Naive thymus-derived CD4-positive, alpha-beta T cell (primary cell): ENCODE measurements at regions not wholly inside any gene's neighbourhood (a gene's known extent, or its start where the extent isn't known, plus 50 kb on each side); places are given as distances from the start of the nearest gene placed in this dataset.

Experiments used
- ATAC-seq: fragments of 150-1000 bp; cut with Tn5 transposase; 2 replicates; pipeline ENCODE4 v1.10.0; 2021; ENCODE audit warnings: mild to moderate bottlenecking, moderate library complexity
- CTCF ChIA-PET: fragments of 350-600 bp; sonication (Branson Sonifier 250); formaldehyde crosslinking; loops from one replicate; lab custom pipeline; 2021; ENCODE audit warnings: antibody characterized with exemption; lab: Charles Lee
- POLR2A ChIA-PET: fragments of 350-600 bp; sonication (Branson Sonifier 250); formaldehyde crosslinking; loops from one replicate; lab custom pipeline; 2021; ENCODE audit warnings: antibody characterized with exemption, inconsistent platforms; lab: Charles Lee
- DNase-seq, 9 donors: peaks; one replicate each; pipeline versions ENCODE4 v3.0.0 to v3.0.0-alpha.2; 2020 to 2022; ENCODE audit warnings: mixed read lengths in 1 of 9
- H3K27ac ChIP-seq: one replicate; pipeline ENCODE4 v1.7.0; 2013; ENCODE audit warnings: mild to moderate bottlenecking, low read depth, low read length, moderate library complexity
- H3K27me3 ChIP-seq, 2 donors: one replicate each; pipeline ENCODE4 v1.7.0; 2013; ENCODE audit warnings: low read length in 2 of 2, mild to moderate bottlenecking in 2 of 2, moderate library complexity in 2 of 2; ENCODE audit not compliant: control insufficient read depth in 2 of 2, insufficient read depth in 2 of 2
- H3K36me3 ChIP-seq, 3 experiments: 1 replicate in 2 of 3; 2 replicates in 1 of 3; pipeline ENCODE4 v1.7.0; 2013; ENCODE audit warnings: low read length in 3 of 3, mild to moderate bottlenecking in 3 of 3, moderate library complexity in 1 of 3; ENCODE audit not compliant: insufficient read depth in 3 of 3, control insufficient read depth in 2 of 3
- H3K4me1 ChIP-seq, 2 donors: one replicate each; pipeline ENCODE4 v1.7.0; 2013; ENCODE audit warnings: low read length in 2 of 2, mild to moderate bottlenecking in 2 of 2, moderate library complexity in 1 of 2; ENCODE audit not compliant: control insufficient read depth in 2 of 2, insufficient read depth in 2 of 2
- H3K4me3 ChIP-seq: 2 replicates; pipeline ENCODE4 v1.7.0; 2013; ENCODE audit warnings: mild to moderate bottlenecking, low read length
- H3K9me3 ChIP-seq, 3 experiments: 1 replicate in 2 of 3; 2 replicates in 1 of 3; pipeline ENCODE4 v1.7.0; 2013; ENCODE audit warnings: low read length in 3 of 3; ENCODE audit not compliant: control insufficient read depth in 2 of 3
- H3K27ac Mint-ChIP-seq, 9 donors: one replicate each; pipeline ENCODE4 v1.8.0; 2020 to 2022; ENCODE audit warnings: mixed read lengths in 9 of 9, mild to moderate bottlenecking in 8 of 9, moderate library complexity in 5 of 9, inconsistent platforms in 2 of 9
- H3K27me3 Mint-ChIP-seq, 5 donors: one replicate each; pipeline ENCODE4 v1.8.0; 2021 to 2022; ENCODE audit warnings: mixed read lengths in 5 of 5, mild to moderate bottlenecking in 1 of 5
- H3K36me3 Mint-ChIP-seq, 5 donors: one replicate each; pipeline ENCODE4 v1.8.0; 2020 to 2022; ENCODE audit warnings: mixed read lengths in 5 of 5, mild to moderate bottlenecking in 3 of 5, inconsistent platforms in 1 of 5
- H3K4me1 Mint-ChIP-seq, 7 donors: one replicate each; pipeline ENCODE4 v1.8.0; 2020 to 2022; ENCODE audit warnings: mixed read lengths in 7 of 7, mild to moderate bottlenecking in 3 of 7, inconsistent platforms in 1 of 7
- H3K4me3 Mint-ChIP-seq, 10 donors: one replicate each; pipeline ENCODE4 v1.8.0; 2020 to 2022; ENCODE audit warnings: mild to moderate bottlenecking in 10 of 10, mixed read lengths in 10 of 10, moderate library complexity in 6 of 10, inconsistent platforms in 2 of 10
- H3K9me3 Mint-ChIP-seq, 11 donors: one replicate each; pipeline ENCODE4 v1.8.0; 2020 to 2022; ENCODE audit warnings: mixed read lengths in 11 of 11, mild to moderate bottlenecking in 4 of 11, inconsistent platforms in 1 of 11, moderate library complexity in 1 of 11
- intact Hi-C, 2 donors: fragments of 100-400 bp; cut with micrococcal nuclease; formaldehyde crosslinking; loops; one replicate each; pipeline ENCODE4 v1.15.1; 2023

DNA sequence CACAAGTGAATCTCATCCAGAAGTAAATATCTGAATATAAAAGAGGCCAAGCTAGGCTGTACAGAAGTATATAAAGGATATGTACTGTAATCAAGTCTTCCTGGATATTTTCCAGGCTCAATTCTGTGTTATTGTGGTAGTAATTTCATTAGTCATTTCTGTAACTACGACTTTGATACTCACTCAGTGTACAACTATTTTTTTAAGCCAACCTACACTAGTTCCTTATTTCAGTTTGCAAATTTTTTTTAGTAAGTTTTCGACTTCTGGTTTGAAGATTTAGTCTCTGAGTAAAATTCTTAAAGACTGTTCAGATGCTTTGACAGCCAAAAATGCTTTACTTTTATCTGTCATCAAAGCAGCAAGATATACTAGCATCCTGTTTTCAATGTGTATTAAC, 130.8 kb downstream of the CAPZA3 start:
- Histone ChIP-seq H3K9me3 (no peaks in the 10 kb centered on the region), H3K27ac (no peak overlapping the region), H3K4me1 (no peaks in the 10 kb centered on the region), H3K36me3 (no peaks in the 10 kb centered on the region), H3K27me3 (no peaks in the 10 kb centered on the region), H3K4me3 (no peak overlapping the region)
- Mint-ChIP-seq H3K9me3 (peaks cover 0 to 6% (median 2%) of the 10 kb centered on the region in 11 donors), H3K27ac (peak overlapping the region in 1 of 9 donors; percentile 10), H3K27me3 (peaks cover 0 to 5% (median 0%) of the 10 kb centered on the region in 5 donors), H3K4me3 (no peak overlapping the region), H3K4me1 (peaks cover 0 to 12% (median 4%) of the 10 kb centered on the region in 7 donors), H3K36me3 (no peaks in the 10 kb centered on the region)
- POLR2A ChIA-PET: no interaction called here
- CTCF ChIA-PET: no interaction called here
- DNase-seq (no peak), ATAC-seq (peak; percentile 38)
- intact Hi-C loops: no loop called here

DNA sequence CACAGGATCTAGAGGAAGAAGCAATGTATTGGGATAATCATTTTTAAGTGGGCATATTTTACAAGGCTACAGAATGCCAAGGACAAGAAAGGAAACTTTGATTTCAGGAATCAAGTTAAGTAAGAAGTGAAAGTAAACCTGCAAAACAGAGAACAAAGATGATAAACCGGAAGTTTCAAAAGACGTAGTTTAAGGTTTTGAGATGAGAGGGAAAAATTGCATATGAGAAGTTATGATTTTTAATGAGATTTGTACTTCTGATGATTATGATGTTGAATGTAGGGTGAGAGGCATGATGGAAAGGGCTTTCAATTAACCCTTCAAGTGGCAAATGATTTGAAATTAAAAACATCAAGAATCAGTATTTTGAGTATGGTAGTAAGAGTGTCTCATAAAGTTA, 134.9 kb downstream of the CAPZA3 start:
- Mint-ChIP-seq H3K4me1 (peaks cover 0 to 12% (median 4%) of the 10 kb centered on the region in 7 donors), H3K9me3 (peaks cover 0 to 6% (median 2%) of the 10 kb centered on the region in 11 donors), H3K4me3 (peak overlapping the region in 8 of 10 donors; percentile 13 to 60 (median 48)), H3K27ac (peak overlapping the region in 3 of 9 donors; percentile 6 to 30 (median 7)), H3K27me3 (no peaks in the 10 kb centered on the region), H3K36me3 (no peaks in the 10 kb centered on the region)
- CTCF ChIA-PET: no interaction called here
- intact Hi-C loops: no loop called here
- H3K27me3 ChIP-seq: no peaks in the 10 kb centered on the region
- no peak for ATAC-seq
- POLR2A ChIA-PET: no interaction called here
- no peak overlapping the region for H3K27ac ChIP-seq
- H3K9me3 ChIP-seq: no peaks in the 10 kb centered on the region
- H3K4me3 ChIP-seq: no peak overlapping the region
- no peaks in the 10 kb centered on the region for H3K36me3 ChIP-seq
- no peaks in the 10 kb centered on the region for H3K4me1 ChIP-seq
- no peak for DNase-seq

DNA sequence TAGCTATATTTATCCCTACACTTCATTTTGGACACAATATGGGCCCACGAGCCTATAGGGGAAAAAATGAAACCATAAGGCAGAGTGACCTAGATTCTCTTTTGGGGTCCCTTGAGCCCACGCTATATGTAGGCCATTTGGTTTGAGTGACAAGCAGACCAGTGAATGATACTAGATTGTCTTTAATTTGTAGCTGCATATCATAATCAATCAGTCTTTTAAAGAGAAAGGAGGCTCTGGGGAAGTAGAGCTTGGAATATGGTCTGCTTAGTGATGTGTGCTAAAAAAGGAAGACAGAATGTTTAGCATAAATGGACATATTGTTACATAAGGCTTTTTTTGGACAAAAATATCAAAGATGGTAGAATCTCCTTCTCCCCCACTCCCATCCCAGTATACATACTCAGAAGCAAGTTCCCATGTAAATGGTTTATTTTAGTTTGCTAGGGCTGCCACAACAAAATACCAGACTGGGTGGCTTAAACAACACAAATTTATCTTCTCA, 140.8 kb downstream of the CAPZA3 start:
- no peaks in the 10 kb centered on the region for H3K4me1 Mint-ChIP-seq
- H3K4me3 ChIP-seq: no peak overlapping the region
- DNase-seq: no peak
- H3K36me3 ChIP-seq: no peaks in the 10 kb centered on the region
- H3K4me3 Mint-ChIP-seq: no peak overlapping the region
- no peak overlapping the region for H3K27ac ChIP-seq
- ChIA-PET CTCF (no interaction called here), POLR2A (no interaction called here)
- no peaks in the 10 kb centered on the region for H3K9me3 ChIP-seq
- H3K9me3 Mint-ChIP-seq: peaks cover 0 to 3% (median 0%) of the 10 kb centered on the region in 11 donors
- no peak for ATAC-seq
- peaks cover 0 to 6% (median 0%) of the 10 kb centered on the region in 5 donors for H3K27me3 Mint-ChIP-seq
- H3K27me3 ChIP-seq: no peaks in the 10 kb centered on the region
- no peaks in the 10 kb centered on the region for H3K4me1 ChIP-seq
- H3K36me3 Mint-ChIP-seq: no peaks in the 10 kb centered on the region
- intact Hi-C loops: no loop called here
- no peak overlapping the region for H3K27ac Mint-ChIP-seq

DNA sequence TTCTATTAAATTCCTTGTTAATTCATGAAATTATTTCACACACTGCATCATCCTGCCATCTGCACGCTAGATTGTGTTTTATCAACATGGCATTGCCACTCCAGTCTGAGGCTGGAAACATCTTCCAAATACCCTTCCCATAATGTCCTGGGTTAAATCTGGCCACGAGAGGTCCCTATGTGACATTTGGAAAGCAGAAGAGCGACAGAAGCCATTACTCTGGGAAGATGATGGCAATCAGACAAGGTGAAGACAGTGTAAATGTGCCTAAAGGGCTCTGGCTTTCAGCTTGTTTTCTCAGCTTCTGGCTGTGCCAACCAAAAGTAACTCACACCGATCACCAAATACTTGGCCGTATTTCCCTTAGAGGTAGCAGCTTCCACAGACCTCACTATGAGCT, 144.8 kb downstream of the CAPZA3 start:
- H3K27ac Mint-ChIP-seq: no peak overlapping the region
- H3K27ac ChIP-seq: no peak overlapping the region
- CTCF ChIA-PET: no interaction called here

DNA sequence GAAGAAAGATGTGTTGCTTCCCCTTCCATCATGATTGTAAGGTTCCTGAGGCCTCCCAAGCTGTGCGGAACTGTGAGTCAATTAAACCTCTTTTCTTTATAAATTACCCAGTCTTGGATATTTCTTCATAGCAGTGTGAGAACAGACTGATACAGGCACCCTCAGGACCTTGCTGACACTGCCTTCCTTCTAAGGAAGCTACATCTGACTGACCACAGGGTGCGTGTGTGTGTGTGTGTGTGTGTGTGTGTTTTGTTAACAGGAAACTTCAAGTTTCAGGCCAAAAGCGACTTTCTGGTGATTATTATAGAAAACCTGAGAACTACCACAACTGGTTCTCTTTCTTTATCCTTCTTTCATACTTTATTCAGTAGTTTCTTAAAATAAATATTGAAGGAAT, 149.0 kb downstream of the CAPZA3 start:
- H3K9me3 Mint-ChIP-seq: peaks cover 0 to 7% (median 0%) of the 10 kb centered on the region in 11 donors
- no peaks in the 10 kb centered on the region for H3K36me3 ChIP-seq
- no peaks in the 10 kb centered on the region for H3K27me3 ChIP-seq
- H3K36me3 Mint-ChIP-seq: no peaks in the 10 kb centered on the region
- H3K27ac Mint-ChIP-seq: no peak overlapping the region
- H3K27ac ChIP-seq: no peak overlapping the region
- H3K4me3 Mint-ChIP-seq: no peak overlapping the region
- ChIA-PET POLR2A (no interaction called here), CTCF (no interaction called here)
- ATAC-seq: no peak
- no peaks in the 10 kb centered on the region for H3K4me1 ChIP-seq
- peaks cover 0 to 6% (median 0%) of the 10 kb centered on the region in 5 donors for H3K27me3 Mint-ChIP-seq
- no peaks in the 10 kb centered on the region for H3K4me1 Mint-ChIP-seq
- intact Hi-C loops: no loop called here
- DNase-seq: no peak
- H3K4me3 ChIP-seq: no peak overlapping the region
- H3K9me3 ChIP-seq: no peaks in the 10 kb centered on the region

More for the DNA sequence above, 144.8 kb downstream of the CAPZA3 start:
- no peaks in the 10 kb centered on the region for H3K4me1 Mint-ChIP-seq
- H3K9me3 Mint-ChIP-seq: peaks cover 0 to 3% (median 0%) of the 10 kb centered on the region in 11 donors
- H3K4me3 Mint-ChIP-seq: no peak overlapping the region
- H3K36me3 Mint-ChIP-seq: no peaks in the 10 kb centered on the region
- no peaks in the 10 kb centered on the region for H3K27me3 ChIP-seq
- H3K4me3 ChIP-seq: no peak overlapping the region
- DNase-seq (no peak), ATAC-seq (no peak)
- POLR2A ChIA-PET: no interaction called here
- intact Hi-C loops: no loop called here
- no peaks in the 10 kb centered on the region for H3K9me3 ChIP-seq
- H3K27me3 Mint-ChIP-seq: peaks cover 0 to 6% (median 0%) of the 10 kb centered on the region in 5 donors
- no peaks in the 10 kb centered on the region for H3K4me1 ChIP-seq
- no peaks in the 10 kb centered on the region for H3K36me3 ChIP-seq

DNA sequence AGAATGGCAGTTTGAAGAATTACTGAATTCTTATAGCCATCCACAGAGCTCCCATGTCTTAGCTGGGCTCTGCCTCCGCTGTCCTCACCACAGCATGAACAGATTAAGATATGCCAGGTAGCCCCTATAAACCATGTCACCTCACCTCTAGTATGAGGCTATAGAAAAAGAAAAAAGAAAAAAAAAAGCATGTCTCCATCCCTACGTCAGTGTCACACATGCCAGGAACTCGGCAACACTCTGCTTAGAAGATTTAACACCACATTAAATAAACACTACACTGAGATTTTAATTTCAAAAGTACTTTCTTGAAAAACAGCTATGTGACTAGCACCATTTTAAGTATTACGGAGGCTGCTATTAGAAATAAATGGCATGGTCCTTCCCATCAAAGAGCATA, 149.4 kb downstream of the CAPZA3 start:
- Histone ChIP-seq H3K4me1 (no peaks in the 10 kb centered on the region), H3K27me3 (no peaks in the 10 kb centered on the region), H3K4me3 (no peak overlapping the region), H3K36me3 (no peaks in the 10 kb centered on the region), H3K27ac (no peak overlapping the region), H3K9me3 (no peaks in the 10 kb centered on the region)
- Mint-ChIP-seq H3K4me1 (no peaks in the 10 kb centered on the region), H3K27ac (no peak overlapping the region), H3K9me3 (peaks cover 0 to 10% (median 0%) of the 10 kb centered on the region in 11 donors), H3K36me3 (no peaks in the 10 kb centered on the region), H3K27me3 (peaks cover 0 to 5% (median 0%) of the 10 kb centered on the region in 5 donors), H3K4me3 (no peak overlapping the region)
- ChIA-PET CTCF (no interaction called here), POLR2A (no interaction called here)
- intact Hi-C loops: no loop called here
- ATAC-seq (no peak), DNase-seq (no peak)

DNA sequence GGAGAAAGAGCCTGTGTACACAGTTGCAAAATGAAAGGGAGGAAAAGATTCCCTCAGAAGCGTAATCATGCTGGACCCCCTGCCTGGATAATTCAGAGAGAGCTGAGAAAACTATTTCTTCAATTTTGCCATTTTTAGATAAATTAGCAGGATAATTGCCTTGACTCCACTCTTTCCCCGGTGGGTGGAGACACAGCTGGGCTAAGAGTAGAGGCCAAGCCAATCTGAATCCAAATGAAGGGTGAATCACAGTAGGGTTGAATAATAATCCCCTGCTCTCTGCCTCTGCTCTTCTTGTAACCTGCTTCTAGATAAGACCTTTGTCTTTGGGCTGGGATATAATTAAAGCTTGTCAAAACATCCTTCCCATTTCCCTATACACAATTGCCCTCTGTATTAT, 150.1 kb downstream of the CAPZA3 start:
- H3K27me3 Mint-ChIP-seq: no peaks in the 10 kb centered on the region
- CTCF ChIA-PET: no interaction called here
- no peaks in the 10 kb centered on the region for H3K36me3 Mint-ChIP-seq
- Histone ChIP-seq H3K4me1 (no peaks in the 10 kb centered on the region), H3K27ac (no peak overlapping the region), H3K4me3 (no peak overlapping the region), H3K9me3 (no peaks in the 10 kb centered on the region), H3K27me3 (no peaks in the 10 kb centered on the region), H3K36me3 (no peaks in the 10 kb centered on the region)
- peaks cover 0 to 10% (median under 1%) of the 10 kb centered on the region in 11 donors for H3K9me3 Mint-ChIP-seq
- no peaks in the 10 kb centered on the region for H3K4me1 Mint-ChIP-seq
- H3K27ac Mint-ChIP-seq: peak overlapping the region in 1 of 9 donors; percentile 31
- DNase-seq (no peak), ATAC-seq (no peak)
- POLR2A ChIA-PET: no interaction called here
- H3K4me3 Mint-ChIP-seq: no peak overlapping the region
- intact Hi-C loops: no loop called here
